IPS DF 19.7 (cell line): ENCODE measurements at regions not wholly inside any gene's neighbourhood (a gene's known extent, or its start where the extent isn't known, plus 50 kb on each side); places are given as distances from the start of the nearest gene placed in this dataset.
"Not testable (repeated sequence)": the region's sequence is repeated elsewhere in the genome, so short reads cannot be mapped to it uniquely, and the experiment has no call there.

Experiments used
- DNase-seq: peaks from one replicate; pipeline ENCODE4 v3.0.0-alpha.2; 2013; ENCODE audit warnings: low read depth, low spot score

DNA sequence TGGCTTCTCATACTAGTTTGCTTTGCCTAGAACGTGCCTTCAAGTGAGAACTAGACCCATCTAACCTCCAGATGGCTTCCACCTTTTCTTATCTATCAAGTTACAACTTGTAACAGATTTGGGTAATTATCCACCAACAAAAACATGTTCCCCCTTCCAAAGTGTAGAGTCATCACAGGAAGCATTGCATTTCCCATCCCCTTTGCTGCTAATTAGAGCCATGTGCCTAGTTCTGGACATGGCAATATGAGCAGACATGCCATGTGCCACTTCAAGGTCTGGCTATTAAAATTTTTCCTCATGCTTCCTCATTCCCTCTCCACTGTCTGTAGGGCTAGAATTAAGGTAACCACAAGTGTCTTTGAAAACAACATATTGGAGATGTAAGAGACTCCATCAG is 814.4 kb downstream of the TENT5A start:
- no peak for DNase-seq

DNA sequence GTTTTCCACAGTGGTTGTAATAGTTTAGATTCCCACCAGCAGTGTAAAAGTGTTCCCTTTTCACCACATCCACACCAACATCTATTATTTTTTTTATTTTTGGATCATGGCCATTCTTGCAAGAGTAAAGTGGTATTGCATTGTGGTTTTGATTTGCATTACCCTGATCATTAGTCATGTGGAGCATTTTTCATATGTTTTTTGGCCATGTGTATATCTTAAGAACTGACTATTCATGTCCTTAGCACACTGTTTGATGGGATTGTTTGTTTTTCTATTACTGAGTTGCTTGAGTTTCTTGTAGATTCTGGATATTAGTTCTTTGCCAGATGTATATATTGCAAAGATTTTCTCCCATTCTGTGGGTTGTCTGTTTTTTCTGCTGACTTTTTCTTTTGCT is 820.1 kb downstream of the TENT5A start:
- no peak for DNase-seq

GRCh38 chr6:80930376-80930775 is 822.1 kb downstream of the TENT5A start:
- DNase-seq = no peak

DNA sequence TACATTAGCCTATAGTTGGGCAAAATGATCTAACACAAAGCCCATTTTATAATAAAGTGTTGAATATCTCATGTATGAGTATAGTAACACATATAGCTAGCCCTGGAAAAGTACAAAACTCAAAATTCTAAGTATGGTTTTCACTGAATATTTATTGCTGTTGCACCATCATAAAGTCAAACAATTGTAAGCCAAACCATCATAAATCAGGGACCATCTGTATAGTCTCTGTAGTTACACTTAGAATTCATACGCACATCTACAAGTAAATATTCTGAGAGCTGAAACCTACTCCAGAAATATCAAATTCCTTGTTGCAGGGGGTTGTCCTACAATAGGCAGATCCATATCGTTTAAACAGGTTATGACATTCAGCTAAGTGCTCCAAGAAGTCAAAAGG is 817.3 kb downstream of the BCKDHB start:
- DNase-seq = no peak

DNA sequence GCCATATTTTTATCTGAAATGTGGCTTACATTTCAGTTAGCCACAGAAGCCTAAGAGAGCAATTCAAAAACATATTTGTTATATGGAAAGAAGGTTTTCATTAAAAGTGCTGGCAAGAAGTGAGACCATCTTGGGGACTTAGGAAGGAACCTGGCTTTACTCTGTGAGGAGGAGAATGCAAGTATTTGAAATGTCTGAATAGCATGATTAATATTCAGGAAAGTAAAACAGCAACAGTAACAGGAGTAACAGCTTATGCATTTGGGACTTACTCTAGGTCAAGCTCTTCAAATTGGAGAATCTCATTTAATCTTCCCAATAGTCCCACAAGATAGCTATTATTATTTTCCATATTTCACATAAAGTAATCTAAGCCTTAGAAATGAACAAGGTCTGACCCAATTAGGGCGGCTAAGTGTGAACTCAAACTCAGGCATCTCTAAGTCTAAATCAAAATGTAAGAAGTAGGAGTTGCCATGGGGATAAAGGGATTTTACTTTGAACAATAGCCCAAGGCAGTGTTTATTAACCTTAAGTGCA is 816.5 kb downstream of the BCKDHB start:
- no peak for DNase-seq

GRCh38 chr6:80921861-80922460 is 815.5 kb downstream of the BCKDHB start:
- DNase-seq = no peak

GRCh38 chr6:80907831-80908230 is 801.4 kb downstream of the BCKDHB start:
- DNase-seq = no peak

- DNase-seq = no peak
Observed at GRCh38 chr6:80903711-80904110, 797.2 kb downstream of the BCKDHB start.

DNA sequence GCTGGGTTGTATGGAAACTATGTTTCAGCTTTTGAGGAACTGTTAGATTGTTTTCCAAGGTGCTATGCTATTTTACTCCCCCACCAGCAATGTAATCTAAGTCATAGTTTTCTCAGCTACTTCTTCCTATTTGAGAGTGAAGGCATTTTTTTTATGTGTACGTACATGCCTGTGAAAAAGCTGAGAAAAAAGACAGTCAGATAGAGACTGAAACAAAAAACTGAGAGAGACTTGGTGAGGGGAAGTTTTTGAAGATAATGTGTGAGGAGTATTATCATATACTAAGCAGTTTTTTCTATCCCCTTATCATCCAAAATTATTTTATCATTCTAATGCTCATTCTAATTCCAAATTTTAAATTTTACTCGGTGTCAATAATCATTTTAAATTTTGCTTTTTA is 780.0 kb downstream of the BCKDHB start:
- DNase-seq = no peak

- DNase-seq = no peak
Observed at GRCh38 chr6:80872951-80873308, 766.5 kb downstream of the BCKDHB start.

DNA sequence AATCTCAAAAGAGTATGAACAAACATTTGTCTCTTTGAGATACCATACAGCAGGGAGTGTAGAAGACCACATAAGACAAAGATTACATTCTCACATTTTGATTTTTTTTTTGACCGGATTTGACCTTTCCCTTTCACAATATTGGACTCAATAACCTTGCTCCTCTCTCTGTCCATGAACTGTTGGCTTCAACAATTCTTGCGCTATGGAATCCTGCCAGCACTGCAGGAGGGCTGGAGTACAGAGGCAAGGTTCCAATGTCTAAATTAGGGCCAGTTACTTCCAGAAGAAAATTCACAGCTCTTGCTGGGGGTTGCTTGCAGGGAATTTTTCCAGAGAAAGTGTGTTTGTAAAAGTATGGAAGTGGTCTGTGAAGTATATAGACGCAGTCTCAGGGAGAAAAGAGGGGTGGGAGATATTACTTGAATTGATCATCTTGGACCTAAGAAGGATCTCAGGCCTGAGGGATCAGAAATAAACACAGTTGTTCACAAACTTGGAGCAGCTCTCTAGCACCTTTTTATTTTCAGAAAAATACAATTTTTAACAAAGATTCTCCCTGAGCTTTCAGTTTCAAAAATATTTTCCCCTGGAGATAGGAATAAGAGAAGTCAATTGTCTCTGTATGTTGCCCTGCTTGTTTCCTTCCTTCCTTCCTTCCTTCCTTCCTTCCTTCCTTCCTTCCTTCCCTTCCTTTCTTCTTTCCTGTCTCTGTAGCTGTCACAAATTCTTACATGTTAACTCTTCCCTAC is 765.9 kb downstream of the BCKDHB start:
- no peak for DNase-seq

DNA sequence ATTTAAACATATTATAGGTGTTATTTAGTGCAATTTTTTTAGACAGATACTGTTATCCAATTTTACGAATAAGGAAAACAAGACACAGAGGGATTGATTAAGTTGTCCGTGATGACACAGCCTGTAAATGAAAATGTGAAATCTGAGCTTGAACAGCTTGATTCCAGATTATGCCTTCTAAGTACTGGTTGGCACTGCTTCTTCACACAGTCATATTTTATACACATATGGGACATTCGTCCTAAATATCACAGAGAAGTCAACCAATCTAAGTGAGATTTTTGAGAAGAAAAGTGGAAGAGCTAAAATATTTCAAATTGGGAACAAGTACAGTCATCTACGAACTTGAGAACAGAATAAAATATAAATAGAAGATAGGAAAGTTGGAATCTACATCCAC is 756.3 kb downstream of the BCKDHB start:
- DNase-seq = no peak

DNA sequence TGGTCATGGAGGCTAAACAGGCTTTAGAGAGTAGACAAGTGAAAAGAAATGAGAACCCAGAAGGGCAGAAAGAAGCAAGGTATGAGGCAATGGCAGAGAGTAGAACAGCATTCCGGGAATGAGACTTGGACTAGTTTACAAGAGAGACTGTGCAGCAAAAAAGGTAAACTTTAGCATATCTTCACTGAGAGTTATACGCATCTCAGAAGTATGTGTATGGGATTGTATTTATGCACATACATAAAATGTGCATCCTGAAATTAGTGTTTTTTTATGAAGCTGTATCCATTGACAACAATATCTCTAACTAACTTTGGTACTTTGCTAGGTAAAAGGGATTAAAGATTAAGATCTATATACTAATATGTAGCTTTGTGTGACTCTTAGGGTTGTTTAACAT is 753.6 kb downstream of the BCKDHB start:
- DNase-seq = no peak

DNA sequence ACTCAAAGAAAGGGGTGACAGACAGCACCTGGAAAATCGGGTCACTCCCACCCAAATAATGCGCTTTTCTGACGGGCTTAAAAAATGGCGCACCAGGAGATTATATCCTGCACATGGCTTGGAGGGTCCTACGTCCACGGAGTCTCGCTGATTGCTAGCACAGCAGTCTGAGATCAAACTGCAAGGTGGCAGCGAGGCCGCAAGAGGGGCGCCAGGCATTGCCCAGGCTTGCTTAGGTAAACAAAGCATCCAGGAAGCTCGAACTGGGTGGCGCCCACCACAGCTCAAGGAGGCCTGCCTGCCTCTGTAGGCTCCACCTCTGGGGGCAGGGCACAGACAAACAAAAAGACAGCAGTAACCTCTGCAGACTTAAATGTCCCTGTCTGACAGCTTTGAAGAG is 741.5 kb downstream of the BCKDHB start:
- not testable (repeated sequence) for DNase-seq

GRCh38 chr6:80832337-80832736 is 725.9 kb downstream of the BCKDHB start:
- no peak for DNase-seq

GRCh38 chr6:80793411-80793810 is 686.9 kb downstream of the BCKDHB start:
- DNase-seq = no peak

DNA sequence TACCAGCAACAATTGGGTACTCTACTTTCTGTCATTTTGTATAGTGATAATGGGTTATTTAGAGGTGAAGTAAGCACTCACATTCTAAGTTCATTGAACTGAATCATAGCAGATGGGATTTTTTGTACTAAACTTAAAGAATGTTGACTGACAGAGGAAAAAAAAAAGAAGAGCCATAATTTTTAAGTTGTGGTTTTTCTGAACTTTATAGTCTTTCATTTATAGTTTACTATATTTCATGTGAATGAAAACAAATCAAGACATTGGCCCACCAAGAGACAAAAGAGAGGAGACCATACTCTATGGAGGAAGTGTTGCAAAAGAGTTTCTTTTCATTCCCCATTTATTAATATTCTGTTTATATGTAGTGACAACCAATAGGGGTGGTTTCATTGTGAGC is 685.7 kb downstream of the BCKDHB start:
- DNase-seq = no peak

- DNase-seq = no peak
Observed at GRCh38 chr6:80789912-80790570, 683.6 kb downstream of the BCKDHB start.

DNA sequence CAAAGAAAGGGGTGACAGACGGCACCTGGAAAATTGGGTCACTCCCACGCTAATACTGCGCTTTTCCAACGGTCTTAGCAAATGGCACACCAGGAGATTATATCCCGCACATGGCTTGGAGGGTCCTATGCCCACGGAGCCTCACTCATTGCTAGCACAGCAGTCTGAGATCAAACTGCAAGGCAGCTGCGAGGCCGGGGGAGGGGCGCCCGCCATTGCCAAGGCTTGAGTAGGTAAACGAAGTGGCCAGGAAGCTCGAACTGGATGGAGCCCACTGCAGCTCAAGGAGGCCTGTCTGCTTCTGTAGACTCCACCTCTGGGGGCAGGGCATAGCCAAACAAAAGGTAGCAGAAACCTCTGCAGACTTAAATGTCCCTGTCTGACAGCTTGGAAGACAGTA is 676.8 kb downstream of the BCKDHB start:
- DNase-seq = not testable (repeated sequence)

- DNase-seq = peak; percentile 25
Observed at GRCh38 chr6:80771941-80772340, 665.5 kb downstream of the BCKDHB start.

DNA sequence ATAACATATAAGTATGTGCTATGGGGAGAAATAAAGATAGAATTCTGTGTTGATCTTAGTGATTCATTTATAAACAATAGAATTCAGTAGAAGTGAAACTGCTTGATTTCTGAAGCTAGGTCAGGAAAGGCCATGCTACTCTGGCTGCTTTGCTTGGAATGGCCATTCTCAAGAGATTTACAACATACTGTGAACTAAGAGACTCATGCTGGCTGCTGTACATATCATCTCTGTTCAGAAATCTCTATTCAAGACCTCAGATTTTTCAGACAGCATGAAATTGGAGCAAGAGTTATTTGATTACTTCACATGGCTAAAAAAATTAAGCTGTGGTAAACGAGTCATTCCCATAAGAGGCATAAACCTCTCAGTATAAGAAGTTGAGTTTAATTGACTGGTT is 662.6 kb downstream of the BCKDHB start:
- no peak for DNase-seq

DNA sequence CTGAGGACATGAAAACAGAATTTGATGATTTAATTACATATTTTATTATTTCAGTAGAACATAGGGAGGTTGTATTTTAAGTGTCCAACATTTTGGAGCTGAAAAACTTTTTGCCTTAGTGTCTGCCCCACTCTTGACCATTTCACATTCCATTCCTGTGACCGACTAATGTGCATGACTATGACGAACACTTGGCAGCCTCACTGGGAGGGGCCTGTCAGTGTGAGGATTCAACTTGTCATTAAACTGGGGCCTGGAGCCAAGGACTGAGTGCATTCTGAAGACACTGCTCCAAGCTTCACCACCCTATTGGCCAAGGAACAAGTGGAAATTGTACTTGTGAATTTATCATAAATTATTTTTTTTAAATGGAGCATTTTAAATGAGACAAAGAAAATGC is 661.3 kb downstream of the BCKDHB start:
- DNase-seq = peak; percentile 1

DNA sequence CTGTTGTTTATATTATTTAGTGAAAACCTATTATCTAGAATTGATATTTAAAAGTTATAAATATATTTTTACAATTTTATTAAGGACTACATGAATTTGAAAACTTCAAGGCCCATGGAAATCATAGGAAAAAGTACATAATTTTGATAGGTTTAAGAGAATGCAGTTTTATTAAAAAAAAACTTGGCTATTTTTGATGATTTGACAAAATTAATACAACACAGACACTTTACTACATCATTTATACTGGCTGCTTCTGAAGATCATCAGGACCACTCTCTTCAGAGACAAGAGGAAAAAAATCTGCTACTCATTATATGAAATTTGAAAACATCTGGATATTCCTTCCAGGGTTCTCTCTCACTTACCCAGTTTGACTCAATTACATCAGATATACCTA is 637.7 kb downstream of the BCKDHB start:
- no peak for DNase-seq
